ENCODE measurements at regions not wholly inside any gene's neighbourhood (a gene's known extent, or its start where the extent isn't known, plus 50 kb on each side); places are given as distances from the start of the nearest gene placed in this dataset.

DNA sequence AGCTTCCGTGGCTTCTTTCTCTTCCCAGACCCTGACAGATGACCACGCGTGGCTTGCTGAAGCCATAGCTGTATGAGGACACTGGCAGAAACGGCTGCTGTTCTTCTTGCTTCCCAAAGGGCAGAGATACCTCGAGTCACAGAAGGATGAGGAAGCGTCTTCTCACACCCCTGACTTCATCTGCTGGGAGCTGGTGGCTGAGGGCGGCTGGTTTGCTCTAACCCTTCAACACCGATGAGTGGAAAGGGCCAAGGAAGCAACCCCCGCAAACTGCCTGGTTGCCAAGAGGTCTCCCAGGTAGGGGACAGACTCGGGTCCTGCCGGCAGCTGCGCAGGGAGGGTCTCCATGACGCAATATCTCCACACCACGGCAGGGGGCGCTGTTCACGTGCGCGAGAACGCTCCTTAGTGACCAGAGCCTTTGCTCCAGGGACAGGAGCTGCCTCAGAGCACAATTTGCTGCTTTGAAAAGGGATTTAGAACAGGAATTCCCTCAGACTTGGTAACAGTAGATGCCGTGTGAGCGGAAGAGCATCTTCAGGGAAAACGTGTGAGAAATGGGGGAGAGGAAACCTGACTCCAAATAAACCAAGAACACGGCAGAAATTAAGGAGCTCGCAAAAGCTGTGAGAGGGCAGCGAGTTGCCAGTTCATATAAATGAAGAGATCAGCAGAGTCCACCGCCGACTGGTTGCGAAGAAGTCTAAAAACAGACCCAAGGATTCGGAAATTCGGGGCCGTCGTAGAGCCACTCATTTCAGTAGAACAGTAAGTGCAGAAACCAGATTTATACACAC is 80.2 kb downstream of the ERMARD start:
- Histone ChIP-seq H3K56ac (replicated peaks; ENCODE audit: insufficient read length, low read depth, low read length) (no peak overlapping the region), H3K23me2 (ENCODE audit: low read depth, low read length) (no peaks in the 10 kb centered on the region), H3K4me2 (ENCODE audit: insufficient read depth in 1 of 2, low read depth in 2 of 2, low read length in 2 of 2) (no peak overlapping the region), H4K20me1 (replicated peaks in 1 of 2; ENCODE audit: control insufficient read depth in 1 of 2, insufficient read depth in 2 of 2, low read length in 2 of 2) (no peaks in the 10 kb centered on the region), H3K18ac (ENCODE audit: extremely low read depth, low read length) (0 out of 2 replicates have a peak overlapping the region, but pooled peaks have one; percentile 22), H2BK5ac (ENCODE audit: low read depth, low read length) (no peak overlapping the region; the same call in 1 of the 2 replicates), H2BK15ac (ENCODE audit: low read length) (peak overlapping the region; percentile 46; the same call in 1 of the 2 replicates), H3K79me2 (ENCODE audit: control insufficient read depth in 1 of 2, insufficient read depth in 2 of 2, low read length in 2 of 2) (no peaks in the 10 kb centered on the region), H2AK5ac (ENCODE audit: low read depth, low read length) (no peak overlapping the region), H3K27ac (ENCODE audit: low read depth, low read length) (no peak overlapping the region), H3K4me1 (replicated peaks in 1 of 4; ENCODE audit: control insufficient read depth in 3 of 4, insufficient read depth in 4 of 4, low read length in 3 of 4) (peaks cover 0 to 15% (median 4%) of the 10 kb centered on the region in 4 experiments; a peak in 6 of 7 replicates), H2AFZ (ENCODE audit: low read length) (peak overlapping the region; percentile 7; the same call in 1 of the 2 replicates), H3K14ac (ENCODE audit: insufficient read length) (no peak overlapping the region), H3K4me3 (ENCODE audit: extremely low read depth in 1 of 4, insufficient read depth in 2 of 4, low read depth in 3 of 4, low read length in 4 of 4) (no peak overlapping the region), H3K23ac (ENCODE audit: insufficient read length) (no peak overlapping the region), H3K36me3 (ENCODE audit: control insufficient read depth in 2 of 4, insufficient read depth in 4 of 4, low read length in 3 of 4) (no peaks in the 10 kb centered on the region), H4K8ac (ENCODE audit: extremely low read depth, insufficient read depth, low read length) (0 out of 2 replicates have a peak overlapping the region, but pooled peaks have one; percentile 22), H3K4ac (replicated peaks; ENCODE audit: insufficient read length, low read depth, low read length) (peak overlapping the region; percentile 19), H3K9ac (replicated peaks in 1 of 4; ENCODE audit: extremely low read depth in 1 of 4, low read depth in 3 of 4, low read length in 3 of 4) (no peak overlapping the region), H2BK20ac (ENCODE audit: low read length) (no peak overlapping the region), H2BK12ac (ENCODE audit: low read depth, low read length) (peak overlapping the region; percentile 97; the same call in 1 of the 2 replicates), H3K9me3 (ENCODE audit: insufficient read depth in 2 of 2, low read depth in 1 of 2, low read length in 1 of 2) (peaks cover 0 to 3% of the 10 kb centered on the region in 2 experiments; a peak in 1 of 4 replicates), H3K27me3 (replicated peaks in 1 of 4; ENCODE audit: control insufficient read depth in 3 of 4, extremely low read depth in 1 of 4, insufficient read depth in 3 of 4, low read length in 3 of 4) (peaks cover 0 to 6% (median 0%) of the 10 kb centered on the region in 4 experiments; a peak in 2 of 7 replicates), H2BK120ac (replicated peaks; ENCODE audit: low read depth, low read length) (no peak overlapping the region), H4K5ac (ENCODE audit: insufficient read length, low read depth, low read length) (no peak overlapping the region), H3K79me1 (ENCODE audit: low read depth, low read length) (no peaks in the 10 kb centered on the region), H4K91ac (replicated peaks; ENCODE audit: insufficient read length, low read length) (peak overlapping the region; percentile 12)
- ChIA-PET POLR2A (ENCODE audit: partially characterized antibody) (no interaction called here), CTCF (ENCODE audit: partially characterized antibody) (interaction anchor here (0.5 to 6.5 kb wide), 73 partner anchors 9 to 698 kb away, joined by 3 to 85 read pairs (median 4); no protein-coding TSS in a partner anchor)
- FAIRE-seq (peak; percentile 78), DNase-seq (ENCODE audit: low read depth in 1 of 2, low spot score in 2 of 2) (peak; percentile 79 to 97)
- 52% methylated on average over 32 of the region's 32 CpGs; no CpG with 5 or more reads in 1 of the 2 experiments for WGBS, 2 experiments (ENCODE audit: extremely low coverage in 1 of 2, insufficient coverage in 1 of 2, insufficient read length in 1 of 2, insufficient replicate concordance in 2 of 2, low coverage in 1 of 2, low lambda C conversion rate in 2 of 2, missing lambda C conversion rate in 1 of 2)
- no peak for TF ChIP-seq KDM4A (IDR thresholded peaks at IDR 0.05; ENCODE audit: low read depth, low read length, severe bottlenecking)
- 0 out of 2 replicates have a peak, but pooled peaks have one; percentile 22 for TF ChIP-seq SP4 (IDR thresholded peaks at IDR 0.05; ENCODE audit: low read length)
- TF ChIP-seq EZH2 (IDR thresholded peaks at IDR 0.05; ENCODE audit: low read depth, low read length, severe bottlenecking): no peak
- peak; percentile 96 for TF ChIP-seq CEBPB (IDR thresholded peaks at IDR 0.05; ENCODE audit: low read depth, low read length)
- TF ChIP-seq, protein P1, sequence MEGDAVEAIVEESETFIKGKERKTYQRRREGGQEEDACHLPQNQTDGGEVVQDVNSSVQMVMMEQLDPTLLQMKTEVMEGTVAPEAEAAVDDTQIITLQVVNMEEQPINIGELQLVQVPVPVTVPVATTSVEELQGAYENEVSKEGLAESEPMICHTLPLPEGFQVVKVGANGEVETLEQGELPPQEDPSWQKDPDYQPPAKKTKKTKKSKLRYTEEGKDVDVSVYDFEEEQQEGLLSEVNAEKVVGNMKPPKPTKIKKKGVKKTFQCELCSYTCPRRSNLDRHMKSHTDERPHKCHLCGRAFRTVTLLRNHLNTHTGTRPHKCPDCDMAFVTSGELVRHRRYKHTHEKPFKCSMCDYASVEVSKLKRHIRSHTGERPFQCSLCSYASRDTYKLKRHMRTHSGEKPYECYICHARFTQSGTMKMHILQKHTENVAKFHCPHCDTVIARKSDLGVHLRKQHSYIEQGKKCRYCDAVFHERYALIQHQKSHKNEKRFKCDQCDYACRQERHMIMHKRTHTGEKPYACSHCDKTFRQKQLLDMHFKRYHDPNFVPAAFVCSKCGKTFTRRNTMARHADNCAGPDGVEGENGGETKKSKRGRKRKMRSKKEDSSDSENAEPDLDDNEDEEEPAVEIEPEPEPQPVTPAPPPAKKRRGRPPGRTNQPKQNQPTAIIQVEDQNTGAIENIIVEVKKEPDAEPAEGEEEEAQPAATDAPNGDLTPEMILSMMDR (IDR thresholded peaks at IDR 0.05; ENCODE audit: control extremely low read depth in 1 of 3, insufficient read depth in 1 of 3, low read depth in 1 of 3, low read length in 3 of 3): peak; percentile 89 to 97 (median 96)
- no peak for TF ChIP-seq CHD1 (IDR thresholded peaks at IDR 0.05; ENCODE audit: low read depth, low read length)
- no peak for TF ChIP-seq CBX5 (IDR thresholded peaks at IDR 0.05; ENCODE audit: low read depth, low read length)
- TF ChIP-seq, protein P2, sequence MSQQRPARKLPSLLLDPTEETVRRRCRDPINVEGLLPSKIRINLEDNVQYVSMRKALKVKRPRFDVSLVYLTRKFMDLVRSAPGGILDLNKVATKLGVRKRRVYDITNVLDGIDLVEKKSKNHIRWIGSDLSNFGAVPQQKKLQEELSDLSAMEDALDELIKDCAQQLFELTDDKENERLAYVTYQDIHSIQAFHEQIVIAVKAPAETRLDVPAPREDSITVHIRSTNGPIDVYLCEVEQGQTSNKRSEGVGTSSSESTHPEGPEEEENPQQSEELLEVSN (IDR thresholded peaks at IDR 0.05): 0 out of 2 replicates have a peak, but pooled peaks have one; percentile 8

Measured in H1 (cell line).